HK-2 (cell line): ENCODE measurements at regions not wholly inside any gene's neighbourhood (a gene's known extent, or its start where the extent isn't known, plus 50 kb on each side); places are given as distances from the start of the nearest gene placed in this dataset.
"Not testable (repeated sequence)": the region's sequence is repeated elsewhere in the genome, so short reads cannot be mapped to it uniquely, and the experiment has no call there.

Experiments used
- DNase-seq: peaks from one replicate; pipeline ENCODE4 v3.0.0-alpha.2; 2018; ENCODE audit not compliant: unreplicated experiment

DNA sequence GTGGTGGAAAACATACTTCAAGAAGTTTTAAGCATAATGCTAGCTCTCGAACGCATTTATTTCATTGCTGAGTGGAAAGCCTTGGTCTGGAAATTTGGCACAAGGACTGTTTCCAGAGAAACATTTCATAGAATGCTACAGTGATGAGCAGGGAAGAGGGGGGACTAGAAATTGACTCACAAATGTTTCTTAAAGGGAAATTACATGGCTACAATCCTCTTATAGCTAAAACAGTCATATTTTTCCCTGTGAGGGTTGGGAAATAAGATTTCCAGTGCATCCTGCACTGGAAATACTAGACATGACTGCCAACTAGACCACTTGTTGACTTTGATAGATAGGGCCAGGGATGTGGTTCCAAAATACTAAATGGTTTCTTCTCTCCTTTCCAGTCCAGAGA is 197.3 kb upstream of the RGS6 start:
- no peak for DNase-seq

DNA sequence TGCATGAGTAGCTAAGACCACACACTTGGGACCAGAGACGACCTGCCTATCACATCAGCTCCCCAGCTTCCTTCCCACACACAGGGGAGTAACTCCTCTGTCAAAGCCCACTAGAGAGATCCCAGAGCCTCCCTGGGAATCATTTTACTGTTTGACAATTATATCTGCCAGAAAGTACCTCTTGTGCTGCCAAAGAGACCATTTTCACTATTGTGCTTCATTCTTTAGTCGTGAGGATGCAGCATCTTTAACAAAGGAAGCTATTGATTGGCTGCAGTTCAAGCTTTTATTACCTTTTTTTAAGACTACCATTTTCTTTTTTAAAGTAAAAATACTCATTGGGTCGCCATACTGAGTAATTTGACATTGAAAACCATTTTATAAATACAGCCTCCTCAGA is 194.5 kb upstream of the RGS6 start:
- DNase-seq = no peak

DNA sequence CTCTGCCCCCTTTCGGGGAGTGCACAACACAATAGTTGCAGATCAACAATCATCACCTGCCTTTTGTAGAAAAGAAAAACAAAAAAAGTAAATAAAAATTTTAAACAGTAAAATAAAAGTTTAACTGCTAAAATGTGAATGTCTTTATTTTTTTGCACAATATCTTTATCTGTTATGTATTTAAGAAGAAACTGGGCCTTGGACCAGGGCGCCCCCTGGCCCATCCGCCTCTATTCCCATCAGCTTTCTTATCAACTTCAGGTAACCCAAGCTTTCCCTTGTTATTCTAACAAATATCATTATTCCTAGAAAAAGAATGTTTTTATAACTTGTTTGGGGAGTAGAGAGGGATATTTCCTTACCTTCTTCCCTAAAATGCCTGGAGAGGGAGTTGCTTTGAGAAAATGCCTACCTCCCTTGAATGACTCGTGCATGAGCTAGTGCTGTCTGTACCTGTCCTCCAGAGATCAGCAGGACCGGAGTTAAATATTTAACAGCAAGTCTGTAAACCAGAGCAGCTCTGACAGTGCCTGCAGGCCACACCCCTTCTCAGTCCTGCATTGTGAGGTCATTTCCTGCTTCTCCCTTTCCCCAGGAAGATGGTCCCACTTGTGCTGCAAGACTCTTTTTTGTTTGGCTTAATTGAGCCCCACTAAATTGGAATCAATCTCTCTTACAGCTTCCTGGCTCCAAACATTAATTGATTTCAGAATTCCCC is 192.8 kb upstream of the RGS6 start:
- peak; percentile 54 for DNase-seq

DNA sequence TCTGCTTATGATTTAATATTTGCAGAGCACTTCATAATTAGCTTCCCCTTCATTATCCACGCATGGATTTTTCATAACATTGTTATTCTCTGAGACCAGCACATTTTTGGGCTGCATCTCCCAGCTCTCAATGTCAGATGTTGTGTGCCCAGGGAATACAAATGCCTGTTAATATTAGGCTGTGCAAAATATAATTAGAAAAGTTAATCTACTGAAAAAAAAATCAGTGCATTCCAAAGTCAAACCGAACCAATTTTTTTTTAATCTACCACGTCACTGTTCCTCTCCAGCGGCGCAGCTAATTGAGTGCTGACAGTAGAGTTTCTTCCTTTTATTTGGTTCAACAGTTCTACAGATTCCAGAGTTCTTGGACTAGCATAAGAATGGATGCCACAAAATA is 191.0 kb upstream of the RGS6 start:
- DNase-seq = no peak

DNA sequence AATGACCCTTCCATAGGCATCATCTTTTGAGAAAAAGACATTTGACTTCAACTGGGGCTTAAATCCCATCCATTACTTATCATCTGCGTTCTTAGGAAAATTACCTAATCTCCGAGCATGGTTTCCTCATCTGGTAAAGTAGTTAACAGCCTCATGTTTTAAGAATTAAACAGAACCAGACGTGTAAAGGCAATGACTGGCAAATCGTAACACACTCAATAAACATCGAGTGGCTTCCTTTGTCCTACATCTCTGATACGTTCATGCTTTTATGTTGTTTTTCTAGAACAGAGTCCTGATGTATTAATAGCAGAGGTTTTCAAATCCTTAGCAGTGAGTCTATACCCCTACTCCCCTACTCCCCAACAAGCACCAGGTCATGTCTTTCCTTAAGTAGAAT is 189.7 kb upstream of the RGS6 start:
- no peak for DNase-seq

DNA sequence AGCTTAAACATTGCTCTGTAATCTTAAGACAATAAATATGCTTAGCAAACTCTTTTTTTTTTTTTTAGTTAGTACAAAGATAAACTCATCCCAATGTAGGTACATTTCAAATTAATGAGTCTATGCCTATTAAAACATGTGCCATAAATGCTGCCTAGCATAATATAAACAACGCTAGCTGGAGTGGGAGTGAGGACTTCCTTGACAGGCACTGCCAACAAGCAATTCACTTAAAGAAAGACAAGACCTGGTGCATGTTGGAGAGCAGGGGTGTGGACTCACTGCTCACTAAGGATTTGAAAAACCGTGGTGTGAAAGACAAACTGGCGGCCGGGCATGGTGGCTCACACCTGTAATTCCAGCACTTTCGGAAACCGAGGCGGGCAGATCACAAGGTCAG is 187.2 kb upstream of the RGS6 start:
- DNase-seq = no peak

DNA sequence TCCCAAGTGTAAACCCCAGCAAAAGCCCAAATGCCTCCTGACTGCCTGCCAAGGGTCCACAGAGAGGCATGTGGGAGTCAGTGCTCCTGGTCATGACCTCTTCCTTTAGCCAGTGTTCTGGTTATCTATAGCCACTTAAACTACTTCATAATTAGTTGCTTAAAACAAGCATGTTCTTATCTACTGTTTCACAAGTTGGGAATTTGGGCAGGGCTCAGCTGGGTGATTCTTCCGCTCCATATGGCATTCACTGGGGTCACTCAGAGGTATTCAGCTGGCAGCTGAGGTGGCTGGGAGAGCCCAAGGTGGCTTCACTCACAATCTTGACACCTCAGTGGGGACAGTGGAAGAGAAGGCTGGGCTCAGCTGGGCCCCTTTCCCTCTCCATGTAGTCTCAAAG is 184.0 kb upstream of the RGS6 start:
- no peak for DNase-seq

DNA sequence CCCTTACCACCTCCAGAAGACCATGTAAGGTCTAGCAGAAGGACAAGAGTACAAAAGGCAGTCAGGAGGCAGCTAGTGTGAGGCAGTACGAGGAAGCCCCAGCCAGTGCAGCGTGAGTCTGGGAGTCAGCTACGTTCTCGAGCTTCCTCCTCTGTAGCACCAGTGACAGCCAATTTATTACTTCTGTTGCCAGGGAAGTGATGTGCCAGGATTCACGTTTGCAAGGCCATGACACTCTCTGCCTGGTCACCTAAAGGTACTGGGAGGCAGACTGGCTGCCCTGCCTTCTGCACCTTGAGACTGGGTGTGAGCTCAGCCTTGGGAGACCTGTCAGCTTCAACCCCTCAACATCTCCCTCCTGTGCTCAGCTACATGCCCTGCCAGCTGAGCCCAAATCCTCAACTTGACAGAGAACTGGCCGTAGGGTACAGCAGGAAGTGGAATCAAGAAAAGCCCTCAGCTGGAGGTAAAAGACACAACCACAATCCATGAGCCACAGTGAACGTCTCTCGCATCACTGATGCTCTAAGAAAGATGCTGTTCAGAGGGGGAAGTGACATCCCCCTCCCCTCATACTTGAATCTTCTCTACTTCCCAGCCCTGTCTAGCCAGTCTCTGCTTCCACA is 182.5 kb upstream of the RGS6 start:
- no peak for DNase-seq

DNA sequence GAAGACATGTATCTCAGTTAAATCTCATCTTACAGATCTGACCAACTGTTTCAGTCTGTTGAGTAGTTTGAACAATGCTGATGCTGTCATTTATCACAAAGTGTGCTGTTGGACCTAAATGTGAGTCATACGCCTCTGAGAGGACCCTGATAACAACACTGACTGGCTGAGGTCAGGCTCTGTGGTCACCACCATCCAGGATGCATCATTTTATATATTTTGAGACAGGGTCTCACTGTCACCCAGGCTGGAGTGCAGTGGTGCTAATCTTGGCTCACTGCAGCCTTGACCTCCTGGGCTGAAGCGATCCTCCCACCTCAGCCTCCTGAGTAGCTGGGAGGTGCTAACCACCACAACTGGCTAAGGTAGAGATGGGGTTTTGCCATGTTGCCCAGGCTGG is 181.0 kb upstream of the RGS6 start:
- DNase-seq = no peak

DNA sequence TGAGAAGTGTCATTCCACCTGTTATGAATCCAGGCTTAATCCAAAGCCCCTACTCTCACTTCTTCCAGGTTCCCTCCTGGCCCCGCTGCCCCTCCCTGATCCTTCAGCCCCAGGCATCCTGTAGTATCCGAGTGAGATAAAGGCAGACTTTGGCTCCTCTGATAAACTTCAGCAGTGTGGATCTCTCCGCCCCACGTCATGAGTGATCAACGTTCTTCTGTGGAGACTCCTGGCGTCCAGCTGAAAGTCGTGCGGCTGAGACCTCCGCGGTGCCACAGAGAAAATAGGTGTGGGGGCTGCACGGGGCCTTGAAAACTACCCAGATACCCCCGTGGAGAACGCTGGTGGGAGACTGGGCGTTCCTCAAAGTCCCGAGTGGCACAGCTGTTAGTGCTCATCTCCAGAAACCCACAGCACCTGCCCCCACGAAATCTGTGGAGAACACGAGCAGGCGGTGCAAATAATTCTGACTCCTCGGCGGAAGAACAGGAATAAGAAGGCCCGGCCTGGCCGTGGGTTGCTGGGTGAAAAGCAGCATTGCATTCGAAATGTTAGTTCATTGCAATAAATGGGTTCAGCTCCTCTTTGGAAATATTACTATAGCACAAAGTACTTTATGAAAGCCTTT is 180.0 kb upstream of the RGS6 start:
- no peak for DNase-seq

DNA sequence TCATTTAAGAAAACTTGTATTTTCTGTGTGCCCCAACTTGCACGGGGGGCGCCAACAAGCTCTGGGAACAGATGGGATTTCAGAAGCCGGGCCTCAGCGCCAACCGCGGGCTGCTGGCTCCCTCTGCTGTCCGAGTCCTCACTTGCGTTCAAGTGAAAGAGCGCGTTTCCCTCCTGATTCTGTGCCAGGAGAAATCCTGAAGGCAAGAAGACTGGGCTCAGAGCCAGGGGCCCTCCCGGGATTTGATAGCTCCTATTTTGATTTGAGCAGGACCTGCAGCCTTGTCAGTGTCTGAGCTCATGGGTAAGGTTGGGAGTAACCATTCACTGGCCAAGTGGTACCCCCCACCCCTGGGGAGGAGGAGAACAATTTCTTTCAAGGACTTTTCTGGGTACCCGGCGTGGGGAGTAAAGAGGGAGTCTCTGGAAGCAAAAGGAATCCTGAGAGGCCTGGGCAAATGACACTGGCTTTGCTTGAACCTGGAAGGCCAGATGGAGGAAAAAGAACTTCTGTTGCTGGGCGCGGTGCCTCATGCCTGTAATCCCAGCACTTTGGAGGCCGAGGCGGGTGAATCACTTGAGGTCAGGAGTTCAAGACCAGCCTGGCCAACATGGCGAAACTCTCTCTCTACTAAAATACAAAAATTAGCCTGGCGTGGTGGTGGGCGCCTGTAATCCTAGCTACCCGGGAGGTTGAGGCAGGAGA is 179.0 kb upstream of the RGS6 start:
- peak; percentile 81 for DNase-seq

DNA sequence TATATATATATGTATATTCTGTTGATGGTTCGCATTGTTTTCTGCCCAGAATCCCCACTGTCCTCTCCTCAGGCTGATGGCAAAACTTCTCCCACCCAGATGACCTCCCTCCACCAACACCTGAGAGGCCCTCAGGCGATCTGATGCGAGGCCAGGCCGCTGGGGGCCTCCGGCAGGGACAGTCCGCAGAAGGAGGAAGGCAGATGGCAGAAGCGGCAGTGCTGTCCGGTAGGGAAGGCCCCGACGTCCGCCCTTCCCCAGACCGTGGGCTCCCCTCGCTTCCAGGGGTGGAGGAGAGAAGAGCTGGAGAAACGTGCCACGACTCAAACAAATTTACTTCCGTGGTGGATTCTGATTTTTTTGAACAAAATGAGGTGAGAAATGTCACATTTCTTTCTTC is 178.3 kb upstream of the RGS6 start:
- no peak for DNase-seq

DNA sequence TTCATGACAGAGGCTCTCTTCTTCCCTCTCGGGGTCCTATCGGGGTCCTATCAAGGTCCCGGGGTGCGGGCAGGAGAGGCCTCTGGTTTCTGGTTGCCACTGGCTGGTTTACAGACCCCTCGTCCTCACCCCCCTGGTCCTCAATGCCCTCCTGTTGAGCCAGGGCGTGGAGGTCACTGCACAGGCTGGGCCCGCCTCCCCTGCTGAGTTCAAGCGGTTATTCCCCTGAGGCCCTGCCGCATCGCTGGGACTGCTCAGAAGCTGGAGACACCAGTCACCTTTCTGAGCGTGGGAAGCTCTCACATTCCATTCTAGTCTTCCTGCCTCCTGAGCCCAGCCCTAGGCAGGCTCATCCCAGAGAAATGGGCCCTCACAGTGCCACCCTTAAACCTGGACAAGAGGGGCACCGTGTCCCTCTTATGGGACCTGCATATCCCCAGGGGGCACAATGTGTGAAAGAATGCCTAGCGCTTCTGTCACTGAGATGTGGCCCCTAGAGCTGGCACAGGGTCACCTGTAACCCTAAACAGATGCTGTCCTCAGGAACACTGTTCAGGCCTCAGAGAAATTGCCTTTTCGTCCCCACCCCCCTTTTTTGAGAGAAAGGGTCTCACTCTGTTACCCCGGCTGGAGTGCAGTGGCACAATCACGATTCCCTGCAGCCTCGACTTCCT is 177.7 kb upstream of the RGS6 start:
- DNase-seq = no peak

DNA sequence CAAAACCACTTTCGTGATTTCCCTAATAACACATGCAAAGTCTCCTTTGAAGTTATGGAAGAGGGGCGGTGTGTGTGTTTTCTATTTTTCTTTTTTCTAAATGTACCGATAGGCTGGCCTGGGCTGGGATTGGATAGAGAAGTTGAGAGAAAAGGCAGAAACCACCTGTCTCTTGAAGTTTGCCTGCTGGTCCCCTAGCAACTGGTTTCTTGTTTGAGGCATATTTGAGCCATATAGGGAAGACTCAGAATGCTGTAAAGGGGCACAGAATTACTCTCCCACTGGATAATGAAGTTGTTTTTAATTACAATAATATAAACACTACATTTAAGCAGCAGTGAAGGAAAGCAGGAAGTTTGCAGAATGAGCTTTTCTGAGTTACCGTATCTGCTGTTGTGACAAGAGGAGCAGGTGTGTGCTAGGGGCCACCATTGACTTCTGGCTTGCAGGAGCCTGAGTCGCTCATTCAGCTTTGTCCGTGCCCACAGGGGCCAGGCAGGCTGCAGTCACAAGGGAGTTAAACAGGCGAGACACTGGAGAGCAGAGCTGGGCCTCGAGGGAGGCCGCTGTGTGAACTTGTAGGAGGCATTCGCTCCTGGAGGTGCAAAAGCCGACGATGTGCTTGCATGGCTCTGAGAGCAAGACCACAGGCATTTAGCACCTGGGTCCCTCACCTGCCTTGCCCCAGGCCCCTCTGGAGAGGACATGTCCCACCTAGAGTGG is 173.8 kb upstream of the RGS6 start:
- no peak for DNase-seq

DNA sequence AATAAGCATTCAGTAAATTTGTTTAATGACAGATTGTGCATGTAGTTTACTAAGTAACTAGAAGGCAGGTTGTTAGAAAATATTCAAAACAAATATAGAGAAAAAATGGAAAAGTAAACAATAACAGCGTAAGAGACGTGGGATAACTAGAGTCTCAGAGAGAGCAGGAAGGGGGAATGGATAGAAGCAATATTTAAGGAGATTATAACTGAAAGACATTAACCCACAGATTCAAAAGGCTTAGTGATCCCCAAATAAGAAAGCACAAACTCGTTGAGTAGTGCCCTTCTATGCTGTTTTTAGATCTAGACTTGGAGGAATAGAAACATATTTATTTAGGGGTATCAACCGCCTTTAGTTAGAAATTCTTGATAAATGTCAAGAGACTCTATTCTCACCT is 169.7 kb upstream of the RGS6 start:
- no peak for DNase-seq

DNA sequence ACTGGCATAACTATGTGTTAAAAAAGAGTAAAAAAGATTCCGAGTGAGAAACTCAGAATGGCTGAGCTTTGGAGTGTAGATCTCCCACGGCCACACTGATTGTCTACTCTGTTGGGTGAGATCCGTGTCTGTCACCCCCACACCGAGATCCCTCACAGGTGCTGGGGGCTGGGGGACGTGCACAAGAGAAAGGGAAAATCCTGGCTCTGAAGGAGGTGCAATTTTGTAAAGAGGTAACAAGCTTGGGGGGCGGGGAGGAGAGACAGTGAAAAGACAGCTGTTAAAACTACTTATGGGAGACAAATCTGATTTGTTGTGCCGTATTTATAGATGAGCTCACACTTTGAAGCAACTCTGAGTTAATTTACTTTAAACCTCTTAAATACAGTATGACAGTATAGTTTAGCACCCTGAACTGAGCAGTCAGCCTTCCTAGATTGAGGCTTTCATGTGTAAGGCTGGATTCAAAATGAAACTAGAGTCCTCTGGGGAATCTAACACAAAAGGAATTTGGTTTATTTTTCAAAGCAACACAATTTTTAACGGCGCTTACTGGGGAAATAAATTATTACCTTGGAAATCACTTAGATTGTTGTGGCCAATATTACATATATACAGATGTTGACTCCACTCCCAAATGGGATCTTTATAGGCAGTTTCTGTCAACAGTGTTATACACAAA is 167.4 kb upstream of the RGS6 start:
- no peak for DNase-seq

DNA sequence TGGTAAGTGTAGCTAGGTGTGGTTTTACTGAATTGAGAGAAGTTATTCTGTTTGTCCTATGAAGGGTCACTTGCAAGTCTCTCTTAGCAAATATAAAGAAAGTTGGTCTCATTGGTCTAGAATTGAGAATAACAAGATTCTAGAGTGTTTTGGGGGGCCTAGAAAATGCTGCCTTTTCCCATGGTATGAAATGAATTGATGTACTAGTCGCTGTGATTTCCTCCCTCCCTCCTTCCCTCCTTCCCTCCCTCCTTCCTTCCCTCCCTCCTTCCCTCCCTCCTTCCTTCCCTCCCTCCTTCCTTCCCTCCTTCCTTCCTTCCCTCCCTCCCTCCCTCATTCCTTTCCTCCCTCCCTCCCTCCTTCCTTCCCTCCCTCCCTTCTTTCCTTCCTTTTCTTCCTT is 166.7 kb upstream of the RGS6 start:
- no peak for DNase-seq

DNA sequence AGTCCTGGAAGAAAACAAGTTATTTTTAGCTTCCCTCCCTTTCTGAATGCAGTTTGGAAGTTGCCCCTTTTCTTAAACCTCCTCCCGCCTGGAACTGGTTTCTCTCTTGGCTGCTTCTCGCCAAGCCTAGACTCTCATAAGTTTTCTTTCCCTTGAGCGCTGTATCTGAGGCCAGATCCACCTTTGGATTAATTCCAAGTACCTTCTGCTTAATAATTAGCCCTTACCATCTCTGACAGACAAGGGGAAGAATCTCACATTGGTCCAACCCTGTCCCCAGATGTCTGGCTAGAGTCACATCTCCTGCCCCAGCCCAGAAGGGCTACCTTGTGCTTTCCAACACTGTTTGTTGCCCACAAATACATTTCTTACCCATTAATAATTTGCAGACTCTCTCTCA is 161.8 kb upstream of the RGS6 start:
- DNase-seq = no peak

DNA sequence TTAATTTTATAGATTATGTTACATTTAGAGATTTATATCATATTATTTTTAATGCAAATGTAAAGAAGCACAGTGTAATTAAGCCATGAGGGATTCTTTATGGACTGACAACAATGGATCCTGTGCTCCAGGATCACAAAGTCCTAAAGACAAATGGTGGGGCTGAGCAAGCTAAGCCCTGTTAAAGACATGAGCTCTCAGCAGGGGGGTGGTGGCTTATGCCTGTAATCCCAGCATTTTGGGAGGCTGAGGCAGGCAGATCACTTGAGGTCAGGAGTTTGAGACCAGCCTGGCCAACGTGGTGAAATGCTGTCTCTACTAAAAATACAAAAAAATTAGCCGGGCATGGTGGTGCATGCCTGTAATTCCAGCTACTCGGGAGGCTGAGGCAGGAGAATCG is 160.8 kb upstream of the RGS6 start:
- DNase-seq = not testable (repeated sequence)

DNA sequence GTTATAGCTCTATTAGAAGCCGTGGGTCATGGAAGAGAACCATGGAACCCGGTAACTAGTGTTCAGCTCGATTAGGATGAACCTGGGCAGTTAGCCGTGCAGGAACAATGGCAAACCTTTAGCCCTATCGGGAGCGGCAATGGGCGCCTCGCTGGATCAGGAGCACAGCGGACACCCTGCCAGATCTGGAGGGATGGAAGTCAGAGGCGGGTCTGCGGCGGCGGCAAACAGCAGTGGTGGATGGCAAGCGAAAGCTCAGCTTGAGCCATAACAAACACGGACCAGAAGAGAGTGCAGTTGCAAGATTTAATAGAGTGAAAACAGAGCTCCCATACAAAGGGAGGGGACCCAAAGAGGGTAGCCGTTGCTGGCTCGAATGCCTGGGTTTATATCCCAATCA is 160.2 kb upstream of the RGS6 start:
- not testable (repeated sequence) for DNase-seq

DNA sequence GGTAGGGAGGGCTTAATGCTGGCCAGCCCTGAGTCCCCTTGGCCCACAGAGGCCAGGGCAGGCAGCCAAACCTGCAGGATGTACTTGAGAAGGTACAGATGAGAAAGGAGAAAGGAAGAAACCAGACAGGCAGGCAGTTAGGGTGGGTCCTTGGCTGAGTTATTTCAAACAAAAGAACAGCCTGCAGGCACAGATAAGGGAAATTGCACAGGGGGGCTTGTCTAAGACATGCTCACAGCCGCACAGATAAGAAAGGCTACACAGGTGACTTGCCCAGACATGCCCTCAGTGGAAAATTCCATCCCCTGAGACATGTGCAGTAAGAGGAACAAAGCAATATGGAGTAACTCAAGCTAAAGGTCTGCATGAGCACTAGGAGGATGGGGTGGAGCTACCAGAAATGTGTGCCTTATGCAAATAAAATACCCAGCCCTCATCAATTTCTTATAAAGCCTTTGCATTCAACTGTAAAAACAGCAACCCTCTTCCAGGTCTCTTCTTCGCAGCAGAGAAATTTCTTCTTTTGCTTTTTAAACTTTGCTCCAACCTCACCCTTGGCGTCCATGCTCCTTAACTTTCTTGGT is 158.2 kb upstream of the RGS6 start:
- DNase-seq = no peak
